SK-N-SH treated with all-trans-retinoic acid at 6 μM for 48 hours (cell line): ENCODE measurements at regions not wholly inside any gene's neighbourhood (a gene's known extent, or its start where the extent isn't known, plus 50 kb on each side); places are given as distances from the start of the nearest gene placed in this dataset.

Experiments
- ATAC-seq: fragments of 200-7000 bp; cut with Tn5 transposase; 3 replicates; pipeline ENCODE4 v1.9.1; 2020; ENCODE audit warnings: mild to moderate bottlenecking, moderate library complexity
- ARNTL ChIP-seq: fragments of 450-650 bp; formaldehyde crosslinking; IDR thresholded peaks from 2 replicates; pipeline ENCODE4 v1.5.0; 2020; ENCODE audit warnings: low read depth, mild to moderate bottlenecking, moderate library complexity, borderline replicate concordance
- BACH2 ChIP-seq: fragments of 250-450 bp; sonication (Bioruptor Pico); IDR thresholded peaks from 2 replicates; pipeline ENCODE4 v1.9.0; 2021; ENCODE audit warnings: mild to moderate bottlenecking, borderline replicate concordance
- ESRRG ChIP-seq: fragments of 250-450 bp; sonication (Bioruptor Pico); IDR thresholded peaks from 2 replicates; pipeline ENCODE4 v1.6.1; 2021; ENCODE audit warnings: mild to moderate bottlenecking
- GLIS3 ChIP-seq: fragments of 250-450 bp; sonication (Bioruptor Pico); IDR thresholded peaks from 2 replicates; pipeline ENCODE4 v1.5.0; 2020; ENCODE audit warnings: mild to moderate bottlenecking, moderate library complexity
- ISL1 ChIP-seq: fragments of 250-450 bp; sonication (Bioruptor Pico); IDR thresholded peaks from 2 replicates; pipeline ENCODE4 v2.1.2; 2022; ENCODE audit warnings: mild to moderate bottlenecking, moderate library complexity
- OSR1 ChIP-seq: fragments of 250-450 bp; sonication (Bioruptor Pico); IDR thresholded peaks from 2 replicates; pipeline ENCODE4 v1.8.0; 2022; ENCODE audit warnings: moderate library complexity, mild to moderate bottlenecking, inconsistent platforms
- PPARA ChIP-seq: fragments of 250-450 bp; sonication (Bioruptor Pico); IDR thresholded peaks from 2 replicates; pipeline ENCODE4 v1.5.0; 2020; ENCODE audit warnings: mild to moderate bottlenecking, borderline replicate concordance
- RARB ChIP-seq: fragments of 250-450 bp; sonication (Bioruptor Pico); IDR thresholded peaks from 2 replicates; pipeline ENCODE4 v1.8.0; 2021; ENCODE audit warnings: mild to moderate bottlenecking, moderate library complexity
- SNAI2 ChIP-seq: fragments of 250-450 bp; sonication (Bioruptor Pico); IDR thresholded peaks from 2 replicates; pipeline ENCODE4 v1.5.0; 2020; ENCODE audit warnings: mild to moderate bottlenecking, moderate library complexity
- TCF4 ChIP-seq: fragments of 250-450 bp; sonication (Bioruptor Pico); IDR thresholded peaks from 2 replicates; pipeline ENCODE4 v1.8.0; 2021; ENCODE audit warnings: mild to moderate bottlenecking, moderate library complexity, borderline replicate concordance
- TOX ChIP-seq: fragments of 250-450 bp; sonication (Bioruptor Pico); IDR thresholded peaks from 2 replicates; pipeline ENCODE4 v1.8.0; 2021; ENCODE audit warnings: mild to moderate bottlenecking, moderate library complexity, borderline replicate concordance
- ZC3H10 ChIP-seq: fragments of 250-450 bp; sonication (Bioruptor Pico); IDR thresholded peaks from 2 replicates; pipeline ENCODE4 v1.5.1; 2021; ENCODE audit warnings: mild to moderate bottlenecking, moderate library complexity
- ZFP3 ChIP-seq: fragments of 250-450 bp; sonication (Bioruptor Pico); IDR thresholded peaks from 2 replicates; pipeline ENCODE4 v1.5.0; 2020; ENCODE audit warnings: mild to moderate bottlenecking, moderate library complexity
- ZFP30 ChIP-seq: fragments of 450-650 bp; formaldehyde crosslinking; IDR thresholded peaks from 2 replicates; pipeline ENCODE4 v1.5.0; 2022; ENCODE audit warnings: mild to moderate bottlenecking, moderate library complexity
- ZNF565 ChIP-seq: fragments of 450-650 bp; formaldehyde crosslinking; conservative IDR thresholded peaks from 2 replicates; pipeline ENCODE4 v1.5.0; 2020; ENCODE audit warnings: low read depth, mild to moderate bottlenecking, moderate library complexity
- ZNF70 ChIP-seq: fragments of 450-650 bp; formaldehyde crosslinking; IDR thresholded peaks from 2 replicates; pipeline ENCODE4 v1.5.0; 2020; ENCODE audit warnings: mild to moderate bottlenecking, moderate library complexity
- ZNF8 ChIP-seq: fragments of 450-650 bp; formaldehyde crosslinking; IDR thresholded peaks from 2 replicates; pipeline ENCODE4 v1.5.0; 2020; ENCODE audit warnings: mild to moderate bottlenecking, moderate library complexity
- TF ChIP-seq, protein P1 (sequence below): fragments of 250-450 bp; sonication (Bioruptor Pico); IDR thresholded peaks from 2 replicates; pipeline ENCODE4 v1.5.0; 2020; ENCODE audit warnings: mild to moderate bottlenecking, moderate library complexity
- TF ChIP-seq, protein P2 (sequence below): fragments of 250-450 bp; sonication (Bioruptor Pico); IDR thresholded peaks from 2 replicates; pipeline ENCODE4 v1.5.1; 2020; ENCODE audit warnings: low read depth, mild to moderate bottlenecking, moderate library complexity
- TF ChIP-seq, protein P3 (sequence below): fragments of 250-450 bp; sonication (Bioruptor Pico); IDR thresholded peaks from 2 replicates; pipeline ENCODE4 v1.8.0; 2021; ENCODE audit warnings: low read depth, mild to moderate bottlenecking, moderate library complexity, borderline replicate concordance
- TF ChIP-seq, protein P4 (sequence below): fragments of 250-450 bp; sonication (Bioruptor Pico); IDR thresholded peaks from 2 replicates; pipeline ENCODE4 v1.8.0; 2020; ENCODE audit warnings: mild to moderate bottlenecking, moderate library complexity, borderline replicate concordance

DNA sequence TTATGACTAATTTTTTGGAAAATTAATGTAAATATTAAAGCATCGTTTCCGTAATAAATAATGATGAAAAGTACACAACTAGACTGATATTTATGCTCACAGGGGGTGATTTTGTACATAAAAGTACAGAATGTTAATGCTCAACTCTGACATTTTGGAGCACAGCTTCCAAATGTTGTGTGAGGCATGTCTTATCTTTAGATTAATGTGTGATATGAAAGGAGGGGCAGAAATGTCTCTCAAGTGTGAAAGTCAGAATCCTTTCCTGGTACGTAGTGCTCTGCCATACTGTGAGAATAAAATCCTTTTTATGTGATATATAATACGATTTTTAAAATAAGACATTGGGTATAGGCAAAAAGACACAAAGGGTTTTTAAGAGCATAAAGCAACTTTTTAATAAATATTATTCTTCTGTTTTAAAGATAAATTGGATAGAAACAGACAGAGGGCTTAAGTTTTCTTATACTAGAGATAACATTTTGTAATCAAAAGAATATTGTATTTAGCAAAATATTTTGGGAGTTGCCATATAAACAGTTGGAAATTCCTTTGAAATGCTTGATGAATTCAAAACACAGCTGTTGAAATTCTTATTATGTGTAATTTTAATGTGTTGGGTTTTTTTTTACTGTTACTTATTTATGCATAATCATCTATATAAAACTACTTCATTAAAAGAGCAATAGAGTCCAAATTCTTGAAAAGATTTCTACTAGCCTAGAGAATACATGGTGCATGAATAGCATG lies 389.7 kb downstream of the RAP2B start:
- ATAC-seq, result no peak
- TF ChIP-seq, protein P1, sequence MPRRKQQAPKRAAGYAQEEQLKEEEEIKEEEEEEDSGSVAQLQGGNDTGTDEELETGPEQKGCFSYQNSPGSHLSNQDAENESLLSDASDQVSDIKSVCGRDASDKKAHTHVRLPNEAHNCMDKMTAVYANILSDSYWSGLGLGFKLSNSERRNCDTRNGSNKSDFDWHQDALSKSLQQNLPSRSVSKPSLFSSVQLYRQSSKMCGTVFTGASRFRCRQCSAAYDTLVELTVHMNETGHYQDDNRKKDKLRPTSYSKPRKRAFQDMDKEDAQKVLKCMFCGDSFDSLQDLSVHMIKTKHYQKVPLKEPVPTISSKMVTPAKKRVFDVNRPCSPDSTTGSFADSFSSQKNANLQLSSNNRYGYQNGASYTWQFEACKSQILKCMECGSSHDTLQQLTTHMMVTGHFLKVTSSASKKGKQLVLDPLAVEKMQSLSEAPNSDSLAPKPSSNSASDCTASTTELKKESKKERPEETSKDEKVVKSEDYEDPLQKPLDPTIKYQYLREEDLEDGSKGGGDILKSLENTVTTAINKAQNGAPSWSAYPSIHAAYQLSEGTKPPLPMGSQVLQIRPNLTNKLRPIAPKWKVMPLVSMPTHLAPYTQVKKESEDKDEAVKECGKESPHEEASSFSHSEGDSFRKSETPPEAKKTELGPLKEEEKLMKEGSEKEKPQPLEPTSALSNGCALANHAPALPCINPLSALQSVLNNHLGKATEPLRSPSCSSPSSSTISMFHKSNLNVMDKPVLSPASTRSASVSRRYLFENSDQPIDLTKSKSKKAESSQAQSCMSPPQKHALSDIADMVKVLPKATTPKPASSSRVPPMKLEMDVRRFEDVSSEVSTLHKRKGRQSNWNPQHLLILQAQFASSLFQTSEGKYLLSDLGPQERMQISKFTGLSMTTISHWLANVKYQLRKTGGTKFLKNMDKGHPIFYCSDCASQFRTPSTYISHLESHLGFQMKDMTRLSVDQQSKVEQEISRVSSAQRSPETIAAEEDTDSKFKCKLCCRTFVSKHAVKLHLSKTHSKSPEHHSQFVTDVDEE (CRISPR knock-in tag), result no peak
- TF ChIP-seq TOX, result no peak
- TF ChIP-seq ISL1, result no peak
- TF ChIP-seq ZFP30 (CRISPR knock-in tag), result no peak
- no peak for TF ChIP-seq TCF4 (CRISPR knock-in tag)
- TF ChIP-seq OSR1, result no peak
- no peak for TF ChIP-seq SNAI2 (CRISPR knock-in tag)
- TF ChIP-seq BACH2 (CRISPR knock-in tag), result no peak
- TF ChIP-seq ZNF565 (CRISPR knock-in tag), result no peak
- no peak for TF ChIP-seq GLIS3 (CRISPR knock-in tag)
- no peak for TF ChIP-seq ESRRG (CRISPR knock-in tag)
- TF ChIP-seq ZFP3, result no peak
- TF ChIP-seq, protein P2, sequence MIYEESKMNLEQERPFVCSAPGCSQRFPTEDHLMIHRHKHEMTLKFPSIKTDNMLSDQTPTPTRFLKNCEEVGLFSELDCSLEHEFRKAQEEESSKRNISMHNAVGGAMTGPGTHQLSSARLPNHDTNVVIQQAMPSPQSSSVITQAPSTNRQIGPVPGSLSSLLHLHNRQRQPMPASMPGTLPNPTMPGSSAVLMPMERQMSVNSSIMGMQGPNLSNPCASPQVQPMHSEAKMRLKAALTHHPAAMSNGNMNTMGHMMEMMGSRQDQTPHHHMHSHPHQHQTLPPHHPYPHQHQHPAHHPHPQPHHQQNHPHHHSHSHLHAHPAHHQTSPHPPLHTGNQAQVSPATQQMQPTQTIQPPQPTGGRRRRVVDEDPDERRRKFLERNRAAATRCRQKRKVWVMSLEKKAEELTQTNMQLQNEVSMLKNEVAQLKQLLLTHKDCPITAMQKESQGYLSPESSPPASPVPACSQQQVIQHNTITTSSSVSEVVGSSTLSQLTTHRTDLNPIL, result no peak
- TF ChIP-seq ZNF70, result no peak

DNA sequence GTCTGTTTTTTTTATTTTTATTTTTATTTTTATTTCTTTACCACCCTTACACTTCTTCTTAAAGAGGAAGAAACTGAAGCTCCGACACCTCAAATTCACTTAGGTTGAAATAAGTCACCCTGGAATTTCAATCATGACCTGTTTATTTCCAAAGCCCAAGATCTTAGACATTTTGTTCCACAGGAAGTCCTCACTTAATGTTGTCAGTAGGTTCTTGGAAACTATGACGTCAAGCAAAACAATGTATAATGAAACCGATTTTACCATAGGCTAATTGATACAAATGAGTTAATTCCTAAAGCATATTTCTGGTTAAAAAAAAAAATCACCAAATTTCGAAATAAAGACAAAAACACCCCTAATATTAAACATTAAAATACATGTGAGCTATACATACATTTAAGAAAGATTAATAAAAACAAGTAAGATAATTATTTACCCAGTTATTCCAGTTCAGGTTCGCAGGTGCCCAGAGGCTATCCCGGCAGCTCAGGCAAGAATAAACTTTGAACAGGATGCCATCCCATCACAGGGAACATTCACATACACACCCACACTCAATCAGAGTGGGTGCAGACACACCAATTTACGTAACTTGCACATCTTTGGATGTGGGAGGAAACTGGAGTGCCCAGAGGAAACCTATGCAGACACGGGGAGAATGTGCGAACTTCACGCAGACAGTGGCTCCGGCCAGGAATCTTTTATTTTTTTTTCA lies 391.0 kb downstream of the RAP2B start:
- no peak for ATAC-seq
- TF ChIP-seq TCF4 (CRISPR knock-in tag) (no peak), RARB (CRISPR knock-in tag) (no peak), ZFP3 (no peak), ZNF565 (CRISPR knock-in tag) (no peak), ARNTL (CRISPR knock-in tag) (no peak), ZFP30 (CRISPR knock-in tag) (no peak)
- TF ChIP-seq, protein P3, sequence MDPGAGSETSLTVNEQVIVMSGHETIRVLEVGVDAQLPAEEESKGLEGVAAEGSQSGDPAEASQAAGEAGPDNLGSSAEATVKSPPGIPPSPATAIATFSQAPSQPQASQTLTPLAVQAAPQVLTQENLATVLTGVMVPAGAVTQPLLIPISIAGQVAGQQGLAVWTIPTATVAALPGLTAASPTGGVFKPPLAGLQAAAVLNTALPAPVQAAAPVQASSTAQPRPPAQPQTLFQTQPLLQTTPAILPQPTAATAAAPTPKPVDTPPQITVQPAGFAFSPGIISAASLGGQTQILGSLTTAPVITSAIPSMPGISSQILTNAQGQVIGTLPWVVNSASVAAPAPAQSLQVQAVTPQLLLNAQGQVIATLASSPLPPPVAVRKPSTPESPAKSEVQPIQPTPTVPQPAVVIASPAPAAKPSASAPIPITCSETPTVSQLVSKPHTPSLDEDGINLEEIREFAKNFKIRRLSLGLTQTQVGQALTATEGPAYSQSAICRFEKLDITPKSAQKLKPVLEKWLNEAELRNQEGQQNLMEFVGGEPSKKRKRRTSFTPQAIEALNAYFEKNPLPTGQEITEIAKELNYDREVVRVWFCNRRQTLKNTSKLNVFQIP (CRISPR knock-in tag), result no peak
- TF ChIP-seq, protein P1 (CRISPR knock-in tag), result no peak

DNA sequence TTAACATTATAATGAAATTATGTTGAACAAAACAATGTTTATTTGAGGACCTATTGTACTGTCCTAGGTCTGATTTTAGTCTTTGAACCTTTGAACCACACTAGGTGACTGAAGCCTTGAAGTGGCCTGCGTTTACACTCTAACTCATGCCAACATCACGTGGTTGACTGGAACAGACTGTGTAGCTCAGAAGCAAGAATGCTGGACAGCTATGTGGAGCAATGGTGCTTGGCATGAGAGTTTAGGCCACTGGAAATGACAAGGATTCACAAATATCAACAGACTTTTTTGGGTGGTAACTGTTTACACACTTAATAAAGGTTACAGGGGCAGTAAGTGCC lies 391.5 kb downstream of the RAP2B start:
- TF ChIP-seq ZFP3 (no peak), GLIS3 (CRISPR knock-in tag) (no peak), ZNF8 (CRISPR knock-in tag) (no peak), PPARA (no peak), ZFP30 (CRISPR knock-in tag) (no peak), ARNTL (CRISPR knock-in tag) (no peak), BACH2 (CRISPR knock-in tag) (no peak), ISL1 (no peak), ESRRG (CRISPR knock-in tag) (no peak), OSR1 (no peak), ZC3H10 (CRISPR knock-in tag) (no peak), SNAI2 (CRISPR knock-in tag) (no peak)
- TF ChIP-seq, protein P1 (CRISPR knock-in tag), result no peak
- TF ChIP-seq, protein P4, sequence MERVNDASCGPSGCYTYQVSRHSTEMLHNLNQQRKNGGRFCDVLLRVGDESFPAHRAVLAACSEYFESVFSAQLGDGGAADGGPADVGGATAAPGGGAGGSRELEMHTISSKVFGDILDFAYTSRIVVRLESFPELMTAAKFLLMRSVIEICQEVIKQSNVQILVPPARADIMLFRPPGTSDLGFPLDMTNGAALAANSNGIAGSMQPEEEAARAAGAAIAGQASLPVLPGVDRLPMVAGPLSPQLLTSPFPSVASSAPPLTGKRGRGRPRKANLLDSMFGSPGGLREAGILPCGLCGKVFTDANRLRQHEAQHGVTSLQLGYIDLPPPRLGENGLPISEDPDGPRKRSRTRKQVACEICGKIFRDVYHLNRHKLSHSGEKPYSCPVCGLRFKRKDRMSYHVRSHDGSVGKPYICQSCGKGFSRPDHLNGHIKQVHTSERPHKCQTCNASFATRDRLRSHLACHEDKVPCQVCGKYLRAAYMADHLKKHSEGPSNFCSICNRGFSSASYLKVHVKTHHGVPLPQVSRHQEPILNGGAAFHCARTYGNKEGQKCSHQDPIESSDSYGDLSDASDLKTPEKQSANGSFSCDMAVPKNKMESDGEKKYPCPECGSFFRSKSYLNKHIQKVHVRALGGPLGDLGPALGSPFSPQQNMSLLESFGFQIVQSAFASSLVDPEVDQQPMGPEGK (CRISPR knock-in tag), result no peak
- ATAC-seq, result no peak
